ENCODE measurements at regions not wholly inside any gene's neighbourhood (a gene's known extent, or its start where the extent isn't known, plus 50 kb on each side); places are given as distances from the start of the nearest gene placed in this dataset.

- Histone ChIP-seq H3K4me3 (ENCODE audit: low read length) (no peak overlapping the region), H3K79me2 (ENCODE audit: low read length) (no peaks in the 10 kb centered on the region), H3K9ac (ENCODE audit: low read length) (no peak overlapping the region), H3K9me3 (ENCODE audit: low read length) (no peaks in the 10 kb centered on the region), H3K27ac (ENCODE audit: low read length) (no peak overlapping the region), H3K9me2 (replicated peaks; ENCODE audit: insufficient read depth, low read length) (no peaks in the 10 kb centered on the region), H3K4me2 (ENCODE audit: low read depth, low read length, poor library complexity, severe bottlenecking) (no peak overlapping the region), H2AFZ (ENCODE audit: low read length) (no peak overlapping the region), H4K20me1 (ENCODE audit: insufficient read depth, low read depth, low read length) (no peaks in the 10 kb centered on the region), H3K27me3 (ENCODE audit: low read length) (no peaks in the 10 kb centered on the region), H3K4me1 (ENCODE audit: low read length) (no peaks in the 10 kb centered on the region), H3K36me3 (ENCODE audit: insufficient read depth, low read length) (no peaks in the 10 kb centered on the region)
- DNase-seq: no peak
Observed at GRCh38 chr11:15896026-15896425, 460.3 kb downstream of the SOX6 start.

- no peaks in the 10 kb centered on the region for H3K27me3 ChIP-seq (ENCODE audit: low read length)
- no peaks in the 10 kb centered on the region for H3K36me3 ChIP-seq (ENCODE audit: insufficient read depth, low read length)
- no peak overlapping the region for H2AFZ ChIP-seq (ENCODE audit: low read length)
- no peaks in the 10 kb centered on the region for H4K20me1 ChIP-seq (ENCODE audit: insufficient read depth, low read depth, low read length)
- H3K9me2 ChIP-seq (replicated peaks; ENCODE audit: insufficient read depth, low read length): no peaks in the 10 kb centered on the region
- H3K4me2 ChIP-seq (ENCODE audit: low read depth, low read length, poor library complexity, severe bottlenecking): no peak overlapping the region
- no peak for DNase-seq
- no peaks in the 10 kb centered on the region for H3K4me1 ChIP-seq (ENCODE audit: low read length)
- H3K9me3 ChIP-seq (ENCODE audit: low read length): no peaks in the 10 kb centered on the region
- no peak overlapping the region for H3K27ac ChIP-seq (ENCODE audit: low read length)
- H3K9ac ChIP-seq (ENCODE audit: low read length): no peak overlapping the region
- H3K4me3 ChIP-seq (ENCODE audit: low read length): no peak overlapping the region
- H3K79me2 ChIP-seq (ENCODE audit: low read length): no peaks in the 10 kb centered on the region
Observed at GRCh38 chr11:15896530-15896929, 459.8 kb downstream of the SOX6 start.

- Histone ChIP-seq H3K27me3 (ENCODE audit: low read length) (no peaks in the 10 kb centered on the region), H3K4me1 (ENCODE audit: low read length) (no peaks in the 10 kb centered on the region), H3K27ac (ENCODE audit: low read length) (no peak overlapping the region), H4K20me1 (ENCODE audit: insufficient read depth, low read depth, low read length) (no peaks in the 10 kb centered on the region), H3K4me3 (ENCODE audit: low read length) (no peak overlapping the region), H2AFZ (ENCODE audit: low read length) (no peak overlapping the region), H3K79me2 (ENCODE audit: low read length) (no peaks in the 10 kb centered on the region), H3K9ac (ENCODE audit: low read length) (no peak overlapping the region), H3K36me3 (ENCODE audit: insufficient read depth, low read length) (no peaks in the 10 kb centered on the region), H3K9me2 (replicated peaks; ENCODE audit: insufficient read depth, low read length) (no peaks in the 10 kb centered on the region), H3K4me2 (ENCODE audit: low read depth, low read length, poor library complexity, severe bottlenecking) (no peak overlapping the region), H3K9me3 (ENCODE audit: low read length) (no peaks in the 10 kb centered on the region)
- DNase-seq: no peak
Observed at GRCh38 chr11:15897211-15897960, 459.0 kb downstream of the SOX6 start.

- no peaks in the 10 kb centered on the region for H3K4me1 ChIP-seq (ENCODE audit: low read length)
- H3K79me2 ChIP-seq (ENCODE audit: low read length): no peaks in the 10 kb centered on the region
- H3K4me2 ChIP-seq (ENCODE audit: low read depth, low read length, poor library complexity, severe bottlenecking): no peak overlapping the region
- no peaks in the 10 kb centered on the region for H4K20me1 ChIP-seq (ENCODE audit: insufficient read depth, low read depth, low read length)
- no peaks in the 10 kb centered on the region for H3K36me3 ChIP-seq (ENCODE audit: insufficient read depth, low read length)
- H2AFZ ChIP-seq (ENCODE audit: low read length): no peak overlapping the region
- H3K27ac ChIP-seq (ENCODE audit: low read length): no peak overlapping the region
- H3K9me2 ChIP-seq (replicated peaks; ENCODE audit: insufficient read depth, low read length): no peaks in the 10 kb centered on the region
- no peak overlapping the region for H3K4me3 ChIP-seq (ENCODE audit: low read length)
- DNase-seq: no peak
- H3K9me3 ChIP-seq (ENCODE audit: low read length): no peaks in the 10 kb centered on the region
- no peaks in the 10 kb centered on the region for H3K27me3 ChIP-seq (ENCODE audit: low read length)
- H3K9ac ChIP-seq (ENCODE audit: low read length): no peak overlapping the region
Observed at GRCh38 chr11:15901054-15901453, 455.3 kb downstream of the SOX6 start.

GRCh38 chr11:15901790-15902189 is 454.6 kb downstream of the SOX6 start:
- Histone ChIP-seq H3K27me3 (ENCODE audit: low read length) (no peaks in the 10 kb centered on the region), H3K4me1 (ENCODE audit: low read length) (no peaks in the 10 kb centered on the region), H3K4me2 (ENCODE audit: low read depth, low read length, poor library complexity, severe bottlenecking) (no peak overlapping the region), H2AFZ (ENCODE audit: low read length) (no peak overlapping the region), H3K4me3 (ENCODE audit: low read length) (no peak overlapping the region), H3K9me2 (replicated peaks; ENCODE audit: insufficient read depth, low read length) (no peaks in the 10 kb centered on the region), H3K36me3 (ENCODE audit: insufficient read depth, low read length) (no peaks in the 10 kb centered on the region), H3K79me2 (ENCODE audit: low read length) (no peaks in the 10 kb centered on the region), H3K9me3 (ENCODE audit: low read length) (no peaks in the 10 kb centered on the region), H4K20me1 (ENCODE audit: insufficient read depth, low read depth, low read length) (no peaks in the 10 kb centered on the region), H3K9ac (ENCODE audit: low read length) (no peak overlapping the region), H3K27ac (ENCODE audit: low read length) (no peak overlapping the region)
- no peak for DNase-seq

- Histone ChIP-seq H3K4me3 (ENCODE audit: low read length) (no peak overlapping the region), H4K20me1 (ENCODE audit: insufficient read depth, low read depth, low read length) (no peaks in the 10 kb centered on the region), H3K9me3 (ENCODE audit: low read length) (no peaks in the 10 kb centered on the region), H3K79me2 (ENCODE audit: low read length) (no peaks in the 10 kb centered on the region), H3K9ac (ENCODE audit: low read length) (no peak overlapping the region), H2AFZ (ENCODE audit: low read length) (no peak overlapping the region), H3K9me2 (replicated peaks; ENCODE audit: insufficient read depth, low read length) (no peaks in the 10 kb centered on the region), H3K4me1 (ENCODE audit: low read length) (no peaks in the 10 kb centered on the region), H3K4me2 (ENCODE audit: low read depth, low read length, poor library complexity, severe bottlenecking) (no peak overlapping the region), H3K27ac (ENCODE audit: low read length) (no peak overlapping the region), H3K36me3 (ENCODE audit: insufficient read depth, low read length) (no peaks in the 10 kb centered on the region), H3K27me3 (ENCODE audit: low read length) (no peaks in the 10 kb centered on the region)
- no peak for DNase-seq
Observed at GRCh38 chr11:15903246-15903645, 453.1 kb downstream of the SOX6 start.

GRCh38 chr11:15905366-15906104 is 450.8 kb downstream of the SOX6 start:
- H3K27ac ChIP-seq (ENCODE audit: low read length): no peak overlapping the region
- H3K4me1 ChIP-seq (ENCODE audit: low read length): no peaks in the 10 kb centered on the region
- H3K9me2 ChIP-seq (replicated peaks; ENCODE audit: insufficient read depth, low read length): no peaks in the 10 kb centered on the region
- no peaks in the 10 kb centered on the region for H3K27me3 ChIP-seq (ENCODE audit: low read length)
- no peaks in the 10 kb centered on the region for H4K20me1 ChIP-seq (ENCODE audit: insufficient read depth, low read depth, low read length)
- no peak overlapping the region for H3K4me3 ChIP-seq (ENCODE audit: low read length)
- no peaks in the 10 kb centered on the region for H3K79me2 ChIP-seq (ENCODE audit: low read length)
- no peak for DNase-seq
- no peak overlapping the region for H2AFZ ChIP-seq (ENCODE audit: low read length)
- no peaks in the 10 kb centered on the region for H3K36me3 ChIP-seq (ENCODE audit: insufficient read depth, low read length)
- no peak overlapping the region for H3K4me2 ChIP-seq (ENCODE audit: low read depth, low read length, poor library complexity, severe bottlenecking)
- H3K9ac ChIP-seq (ENCODE audit: low read length): no peak overlapping the region
- no peaks in the 10 kb centered on the region for H3K9me3 ChIP-seq (ENCODE audit: low read length)

- Histone ChIP-seq H2AFZ (ENCODE audit: low read length) (no peak overlapping the region), H3K27ac (ENCODE audit: low read length) (no peak overlapping the region), H3K9me2 (replicated peaks; ENCODE audit: insufficient read depth, low read length) (no peaks in the 10 kb centered on the region), H4K20me1 (ENCODE audit: insufficient read depth, low read depth, low read length) (no peaks in the 10 kb centered on the region), H3K4me1 (ENCODE audit: low read length) (no peaks in the 10 kb centered on the region), H3K27me3 (ENCODE audit: low read length) (no peaks in the 10 kb centered on the region), H3K4me3 (ENCODE audit: low read length) (no peak overlapping the region), H3K79me2 (ENCODE audit: low read length) (no peaks in the 10 kb centered on the region), H3K36me3 (ENCODE audit: insufficient read depth, low read length) (no peaks in the 10 kb centered on the region), H3K9ac (ENCODE audit: low read length) (no peak overlapping the region), H3K4me2 (ENCODE audit: low read depth, low read length, poor library complexity, severe bottlenecking) (no peak overlapping the region), H3K9me3 (ENCODE audit: low read length) (no peaks in the 10 kb centered on the region)
- no peak for DNase-seq
Observed at GRCh38 chr11:15906481-15907035, 449.8 kb downstream of the SOX6 start.
